ENCODE measurements at regions not wholly inside any gene's neighbourhood (a gene's known extent, or its start where the extent isn't known, plus 50 kb on each side); places are given as distances from the start of the nearest gene placed in this dataset.
"Not testable (repeated sequence)": the region's sequence is repeated elsewhere in the genome, so short reads cannot be mapped to it uniquely, and the experiment has no call there.

DNA sequence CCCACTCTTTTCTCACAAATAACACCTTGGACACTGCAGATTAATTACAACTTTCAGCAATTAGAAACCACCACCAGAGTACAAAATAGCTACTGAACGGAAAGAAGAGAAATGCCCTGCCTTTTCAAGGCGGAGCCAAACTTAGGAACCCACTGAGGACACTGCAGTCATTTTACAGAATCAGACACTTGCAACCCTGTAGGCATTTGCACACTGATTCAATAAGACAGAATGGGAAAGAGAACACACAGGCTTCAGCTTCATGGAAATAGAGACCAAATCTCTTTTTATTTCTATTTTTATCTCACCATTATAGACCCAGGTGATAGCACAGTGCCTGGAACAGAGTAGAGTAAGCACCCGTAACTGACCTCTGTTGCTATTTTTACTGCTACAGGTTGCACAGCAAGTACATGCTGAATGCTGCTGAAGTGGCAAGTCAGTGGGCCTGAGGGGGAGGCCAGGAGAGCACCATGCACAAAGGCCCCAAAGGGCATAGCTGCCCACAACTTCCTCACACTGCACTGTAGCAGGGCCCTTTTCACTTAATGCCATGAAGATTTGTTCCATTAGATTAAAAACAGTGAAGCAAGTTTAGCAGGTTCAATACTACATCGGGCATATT, 50.7 kb upstream of the EDARADD start:
- no peaks in the 10 kb centered on the region for H3K9me3 Mint-ChIP-seq
- ChIA-PET CTCF (ENCODE audit: partially characterized antibody) (interaction anchor here (1.5 kb wide), 1 partner anchor 22 kb away, joined by 3 read pairs; no protein-coding TSS in a partner anchor), POLR2A (ENCODE audit: partially characterized antibody) (no interaction called here)
- H3K27ac ChIP-seq (ENCODE audit: low read depth, low read length), result no peak overlapping the region
- DNase-seq, result no peak
- no peaks in the 10 kb centered on the region for H3K4me1 ChIP-seq (ENCODE audit: insufficient read depth, low read length)
- no peak overlapping the region for H3K4me3 ChIP-seq (ENCODE audit: low read length in 2 of 2)
- H3K27me3 ChIP-seq (ENCODE audit: insufficient read depth, low read length), result no peaks in the 10 kb centered on the region
- H3K4me3 Mint-ChIP-seq, result no peak overlapping the region
- H3K27me3 Mint-ChIP-seq, result no peaks in the 10 kb centered on the region
- H3K27ac Mint-ChIP-seq, result no peak overlapping the region
- H3K9me3 ChIP-seq (ENCODE audit: control insufficient read depth in 1 of 2, low read length in 2 of 2), result no peaks in the 10 kb centered on the region
- no peaks in the 10 kb centered on the region for H3K36me3 Mint-ChIP-seq
- no peaks in the 10 kb centered on the region for H3K4me1 Mint-ChIP-seq
- intact Hi-C loops (cut with micrococcal nuclease), result no loop called here
- no peaks in the 10 kb centered on the region for H3K36me3 ChIP-seq (ENCODE audit: insufficient read depth, low read length)

- Histone ChIP-seq H3K27ac (ENCODE audit: low read depth, low read length) (no peak overlapping the region), H3K27me3 (ENCODE audit: insufficient read depth, low read length) (no peaks in the 10 kb centered on the region), H3K4me3 (ENCODE audit: low read length in 2 of 2) (no peak overlapping the region), H3K36me3 (ENCODE audit: insufficient read depth, low read length) (no peaks in the 10 kb centered on the region), H3K9me3 (ENCODE audit: control insufficient read depth in 1 of 2, low read length in 2 of 2) (no peaks in the 10 kb centered on the region), H3K4me1 (ENCODE audit: insufficient read depth, low read length) (no peaks in the 10 kb centered on the region)
- no peaks in the 10 kb centered on the region for H3K36me3 Mint-ChIP-seq
- intact Hi-C loops (cut with micrococcal nuclease), result no loop called here
- POLR2A ChIA-PET (ENCODE audit: partially characterized antibody), result no interaction called here
- no peaks in the 10 kb centered on the region for H3K4me1 Mint-ChIP-seq
- CTCF ChIA-PET (ENCODE audit: partially characterized antibody), result interaction anchor here (1.5 kb wide), 1 partner anchor 21 kb away, joined by 3 read pairs; no protein-coding TSS in a partner anchor
- H3K27ac Mint-ChIP-seq, result no peak overlapping the region
- H3K4me3 Mint-ChIP-seq, result no peak overlapping the region
- no peak for DNase-seq
- H3K9me3 Mint-ChIP-seq, result no peaks in the 10 kb centered on the region
- no peaks in the 10 kb centered on the region for H3K27me3 Mint-ChIP-seq
These were observed 51.5 kb upstream of the EDARADD start for GRCh38 chr1:236342403-236343245.

- ChIA-PET CTCF (ENCODE audit: partially characterized antibody) (no interaction called here), POLR2A (ENCODE audit: partially characterized antibody) (no interaction called here)
- H3K36me3 Mint-ChIP-seq, result no peaks in the 10 kb centered on the region
- Histone ChIP-seq H3K27me3 (ENCODE audit: insufficient read depth, low read length) (no peaks in the 10 kb centered on the region), H3K27ac (ENCODE audit: low read depth, low read length) (no peak overlapping the region), H3K9me3 (ENCODE audit: control insufficient read depth in 1 of 2, low read length in 2 of 2) (no peaks in the 10 kb centered on the region), H3K36me3 (ENCODE audit: insufficient read depth, low read length) (no peaks in the 10 kb centered on the region), H3K4me3 (ENCODE audit: low read length in 2 of 2) (no peak overlapping the region), H3K4me1 (ENCODE audit: insufficient read depth, low read length) (no peaks in the 10 kb centered on the region)
- intact Hi-C loops (cut with micrococcal nuclease), result no loop called here
- no peak overlapping the region for H3K27ac Mint-ChIP-seq
- no peaks in the 10 kb centered on the region for H3K4me1 Mint-ChIP-seq
- DNase-seq, result no peak
- no peak overlapping the region for H3K4me3 Mint-ChIP-seq
- peaks cover 0 to 2% of the 10 kb centered on the region in 2 donors for H3K27me3 Mint-ChIP-seq
- no peaks in the 10 kb centered on the region for H3K9me3 Mint-ChIP-seq
These were observed 52.8 kb upstream of the EDARADD start for GRCh38 chr1:236341298-236341697.

DNA sequence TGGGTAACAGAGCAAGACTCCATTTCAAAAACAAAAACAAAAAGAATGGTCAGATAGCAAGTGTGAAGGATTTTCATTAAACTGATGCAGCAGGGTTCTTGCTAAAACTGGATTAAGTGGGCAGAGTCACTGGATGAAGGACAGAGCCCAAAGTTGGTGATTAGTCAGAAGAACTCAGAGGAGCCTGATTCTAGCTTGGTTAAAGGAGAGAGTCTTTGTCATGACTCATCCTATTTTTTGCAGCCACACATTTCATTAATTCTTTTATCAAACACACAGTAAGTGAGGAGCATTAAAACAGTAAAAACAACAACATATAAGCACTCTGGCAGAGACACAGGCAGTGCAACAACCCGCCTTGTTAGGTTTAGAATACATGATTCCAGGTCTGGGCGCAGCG, 56.0 kb upstream of the EDARADD start:
- no peaks in the 10 kb centered on the region for H3K36me3 ChIP-seq (ENCODE audit: insufficient read depth, low read length)
- Mint-ChIP-seq H3K4me3 (no peak overlapping the region), H3K9me3 (no peaks in the 10 kb centered on the region), H3K4me1 (no peaks in the 10 kb centered on the region), H3K36me3 (no peaks in the 10 kb centered on the region), H3K27ac (no peak overlapping the region), H3K27me3 (peaks cover 0 to 2% of the 10 kb centered on the region in 2 donors)
- H3K9me3 ChIP-seq (ENCODE audit: control insufficient read depth in 1 of 2, low read length in 2 of 2), result no peaks in the 10 kb centered on the region
- no peaks in the 10 kb centered on the region for H3K4me1 ChIP-seq (ENCODE audit: insufficient read depth, low read length)
- intact Hi-C loops (cut with micrococcal nuclease), result no loop called here
- CTCF ChIA-PET (ENCODE audit: partially characterized antibody), result no interaction called here
- H3K4me3 ChIP-seq (ENCODE audit: low read length in 2 of 2), result no peak overlapping the region
- no peak for DNase-seq
- no peaks in the 10 kb centered on the region for H3K27me3 ChIP-seq (ENCODE audit: insufficient read depth, low read length)
- POLR2A ChIA-PET (ENCODE audit: partially characterized antibody), result interaction anchor here (0.6 kb wide), 1 partner anchor 32 kb away, joined by 3 read pairs; no protein-coding TSS in a partner anchor
- H3K27ac ChIP-seq (ENCODE audit: low read depth, low read length), result no peak overlapping the region

DNA sequence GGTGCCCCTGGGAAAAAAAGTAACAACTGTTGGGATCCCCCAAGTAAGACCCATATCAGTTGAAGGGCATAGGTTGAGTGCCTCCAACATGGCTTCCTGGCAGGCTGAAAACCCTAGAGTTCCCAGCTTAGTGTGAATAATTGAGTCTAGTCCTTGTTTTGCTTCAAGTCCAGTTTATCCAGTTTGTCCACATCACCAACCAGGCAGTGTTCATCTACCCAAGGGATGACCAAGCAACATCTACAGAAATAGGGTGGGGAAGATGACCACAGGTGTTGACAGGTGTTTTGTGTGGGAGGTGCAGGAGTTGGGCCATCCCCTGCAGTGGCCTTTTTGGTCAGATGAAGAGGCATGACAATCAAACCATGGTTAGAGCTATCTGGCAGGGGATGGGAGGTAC, 54.3 kb upstream of the ERO1B start:
- H3K27me3 ChIP-seq (ENCODE audit: insufficient read depth, low read length), result no peaks in the 10 kb centered on the region
- Mint-ChIP-seq H3K27ac (no peak overlapping the region), H3K27me3 (peaks cover 0 to 2% of the 10 kb centered on the region in 2 donors), H3K4me1 (no peaks in the 10 kb centered on the region), H3K9me3 (no peaks in the 10 kb centered on the region), H3K36me3 (no peaks in the 10 kb centered on the region), H3K4me3 (no peak overlapping the region)
- CTCF ChIA-PET (ENCODE audit: partially characterized antibody), result interaction anchor here (0.7 kb wide), 1 partner anchor 20 kb away, joined by 3 read pairs; no protein-coding TSS in a partner anchor
- H3K4me1 ChIP-seq (ENCODE audit: insufficient read depth, low read length), result no peaks in the 10 kb centered on the region
- POLR2A ChIA-PET (ENCODE audit: partially characterized antibody), result no interaction called here
- H3K4me3 ChIP-seq (ENCODE audit: low read length in 2 of 2), result no peak overlapping the region
- no peak overlapping the region for H3K27ac ChIP-seq (ENCODE audit: low read depth, low read length)
- no peaks in the 10 kb centered on the region for H3K36me3 ChIP-seq (ENCODE audit: insufficient read depth, low read length)
- intact Hi-C loops (cut with micrococcal nuclease), result no loop called here
- no peaks in the 10 kb centered on the region for H3K9me3 ChIP-seq (ENCODE audit: control insufficient read depth in 1 of 2, low read length in 2 of 2)
- DNase-seq, result no peak

DNA sequence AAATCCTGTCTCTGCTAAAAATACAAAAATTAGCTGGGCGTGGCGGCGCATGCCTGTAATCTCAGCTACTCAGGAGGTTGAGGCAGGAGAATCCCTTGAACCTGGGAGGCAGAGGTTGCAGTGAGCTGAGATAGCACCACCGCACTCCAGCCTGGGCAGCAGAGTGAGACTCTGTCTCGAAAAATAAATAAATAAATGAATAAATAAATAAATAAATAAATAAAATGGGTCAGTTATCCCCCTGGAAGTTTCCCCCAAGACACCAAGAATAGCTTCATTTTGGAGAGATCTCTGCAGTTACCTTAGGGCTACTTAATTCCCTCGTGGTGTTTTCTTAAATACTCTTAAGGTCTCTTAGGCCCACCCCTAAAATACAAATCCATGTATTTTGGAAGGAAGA, 53.9 kb upstream of the ERO1B start:
- H3K36me3 ChIP-seq (ENCODE audit: insufficient read depth, low read length); H3K4me1 ChIP-seq (ENCODE audit: insufficient read depth, low read length); POLR2A ChIA-PET (ENCODE audit: partially characterized antibody); H3K4me1 Mint-ChIP-seq; intact Hi-C loops (cut with micrococcal nuclease); H3K4me3 Mint-ChIP-seq; H3K27ac Mint-ChIP-seq; H3K4me3 ChIP-seq (ENCODE audit: low read length in 2 of 2); H3K36me3 Mint-ChIP-seq; H3K9me3 ChIP-seq (ENCODE audit: control insufficient read depth in 1 of 2, low read length in 2 of 2); H3K27me3 Mint-ChIP-seq; H3K27ac ChIP-seq (ENCODE audit: low read depth, low read length); H3K27me3 ChIP-seq (ENCODE audit: insufficient read depth, low read length); H3K9me3 Mint-ChIP-seq; DNase-seq: not testable (repeated sequence)
- CTCF ChIA-PET (ENCODE audit: partially characterized antibody), result interaction anchor here (0.7 kb wide), 1 partner anchor 19 kb away, joined by 3 read pairs; no protein-coding TSS in a partner anchor

GRCh38 chr1:236334893-236335545, 53.3 kb upstream of the ERO1B start:
- Mint-ChIP-seq H3K9me3 (no peaks in the 10 kb centered on the region), H3K27me3 (peaks cover 0 to 2% of the 10 kb centered on the region in 2 donors), H3K4me1 (no peaks in the 10 kb centered on the region), H3K36me3 (no peaks in the 10 kb centered on the region), H3K27ac (no peak overlapping the region), H3K4me3 (no peak overlapping the region)
- no peak for DNase-seq
- Histone ChIP-seq H3K27ac (ENCODE audit: low read depth, low read length) (no peak overlapping the region), H3K36me3 (ENCODE audit: insufficient read depth, low read length) (no peaks in the 10 kb centered on the region), H3K4me1 (ENCODE audit: insufficient read depth, low read length) (no peaks in the 10 kb centered on the region), H3K4me3 (ENCODE audit: low read length in 2 of 2) (no peak overlapping the region), H3K9me3 (ENCODE audit: control insufficient read depth in 1 of 2, low read length in 2 of 2) (no peaks in the 10 kb centered on the region), H3K27me3 (ENCODE audit: insufficient read depth, low read length) (no peaks in the 10 kb centered on the region)
- intact Hi-C loops (cut with micrococcal nuclease), result no loop called here
- CTCF ChIA-PET (ENCODE audit: partially characterized antibody), result interaction anchor here (0.7 kb wide), 2 partner anchors 19 to 73 kb away, joined by 3 read pairs; no protein-coding TSS in a partner anchor
- POLR2A ChIA-PET (ENCODE audit: partially characterized antibody), result no interaction called here
